Endodermal cell (in vitro differentiated cells): ENCODE measurements at regions not wholly inside any gene's neighbourhood (a gene's known extent, or its start where the extent isn't known, plus 50 kb on each side); places are given as distances from the start of the nearest gene placed in this dataset.
"Not testable (repeated sequence)": the region's sequence is repeated elsewhere in the genome, so short reads cannot be mapped to it uniquely, and the experiment has no call there.

ENCODE experiments used
- DNase-seq: peaks from one replicate; pipeline ENCODE4 v3.0.0-alpha.2; 2017
- H3K27ac ChIP-seq: 2 replicates; pipeline ENCODE4 v1.5.1; 2013; ENCODE audit warnings: mild to moderate bottlenecking, low read depth, low read length, moderate library complexity
- H3K27me3 ChIP-seq: 2 replicates; pipeline ENCODE4 v1.6.1; 2013; ENCODE audit warnings: mild to moderate bottlenecking, low read length, moderate library complexity; ENCODE audit not compliant: insufficient read depth, control insufficient read depth, poor library complexity, severe bottlenecking
- H3K36me3 ChIP-seq: 2 replicates; pipeline ENCODE4 v1.7.0; 2013; ENCODE audit warnings: mild to moderate bottlenecking, low read length, moderate library complexity; ENCODE audit not compliant: control insufficient read depth, insufficient read depth
- H3K4me1 ChIP-seq: one replicate; pipeline ENCODE4 v1.7.0; 2013; ENCODE audit warnings: low read length; ENCODE audit not compliant: control insufficient read depth, insufficient read depth
- H3K4me3 ChIP-seq: 2 replicates; pipeline ENCODE4 v1.5.1; 2013; ENCODE audit warnings: mild to moderate bottlenecking, low read length, moderate library complexity
- H3K9ac ChIP-seq: 2 replicates; pipeline ENCODE4 v1.6.1; 2013; ENCODE audit warnings: mild to moderate bottlenecking, low read length, moderate library complexity; ENCODE audit not compliant: poor library complexity, severe bottlenecking; ENCODE audit errors: extremely low read depth
- H3K9me3 ChIP-seq: 2 replicates; pipeline ENCODE4 v1.6.1; 2013; ENCODE audit warnings: mild to moderate bottlenecking, low read length, moderate library complexity; ENCODE audit not compliant: control insufficient read depth
- H3K27ac Mint-ChIP-seq: 2 replicates; pipeline ENCODE4 v1.8.0; 2020; ENCODE audit warnings: mixed read lengths
- H3K27me3 Mint-ChIP-seq: 2 replicates; pipeline ENCODE4 v1.8.0; 2021; ENCODE audit warnings: mild to moderate bottlenecking, mixed read lengths; ENCODE audit not compliant: insufficient read depth
- H3K36me3 Mint-ChIP-seq: 2 replicates; pipeline ENCODE4 v1.8.0; 2020; ENCODE audit warnings: low read depth, mixed read lengths
- H3K4me1 Mint-ChIP-seq: 2 replicates; pipeline ENCODE4 v1.8.0; 2020; ENCODE audit warnings: mixed read lengths
- H3K4me3 Mint-ChIP-seq: 2 replicates; pipeline ENCODE4 v1.8.0; 2020; ENCODE audit warnings: mild to moderate bottlenecking, moderate library complexity, mixed read lengths
- H3K9me3 Mint-ChIP-seq: 2 replicates; pipeline ENCODE4 v1.8.0; 2020; ENCODE audit warnings: mild to moderate bottlenecking, mixed read lengths
- WGBS, 2 experiments: methylation state at CpG; one replicate each; pipeline versions ENCODE4 v1.1.5 to v1.1.7; 2013; ENCODE audit warnings: missing lambda C conversion rate in 2 of 2, mixed read lengths in 1 of 2; ENCODE audit not compliant: insufficient coverage in 1 of 2, insufficient read length in 1 of 2; 5-methylcytosine and 5-hydroxymethylcytosine counted together

DNA sequence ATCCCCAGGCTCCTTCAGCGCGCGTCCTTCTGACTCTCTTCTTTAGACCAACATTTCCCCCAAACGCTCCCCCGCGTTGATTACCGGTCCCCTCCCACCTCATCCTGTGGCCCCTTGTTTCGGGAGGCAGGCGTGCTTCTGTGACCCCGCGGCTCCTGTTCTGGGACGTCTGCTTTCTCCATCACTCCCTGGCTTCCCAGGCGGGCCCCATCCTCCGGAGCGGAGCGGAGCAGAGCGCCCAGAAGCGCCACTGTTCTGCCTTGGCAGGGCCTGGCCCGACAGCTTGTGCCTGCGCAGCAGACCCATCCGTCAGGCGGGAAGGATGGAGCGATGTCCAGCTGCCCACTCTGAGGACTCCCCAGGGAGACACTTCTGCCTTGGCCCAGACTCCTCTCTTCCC, 1689.8 kb upstream of the DEFB115 start:
- not testable (repeated sequence) for H3K4me1 ChIP-seq, H3K36me3 Mint-ChIP-seq, H3K4me1 Mint-ChIP-seq, H3K9ac ChIP-seq, H3K4me3 Mint-ChIP-seq, H3K27me3 Mint-ChIP-seq, H3K9me3 ChIP-seq, H3K27ac ChIP-seq, H3K27me3 ChIP-seq, H3K4me3 ChIP-seq, H3K36me3 ChIP-seq, H3K27ac Mint-ChIP-seq, DNase-seq
- peaks cover 29% of the 10 kb centered on the region for H3K9me3 Mint-ChIP-seq
- 86 to 100% methylated on average over 1 to 22 of the region's 23 CpGs for WGBS, 2 experiments

DNA sequence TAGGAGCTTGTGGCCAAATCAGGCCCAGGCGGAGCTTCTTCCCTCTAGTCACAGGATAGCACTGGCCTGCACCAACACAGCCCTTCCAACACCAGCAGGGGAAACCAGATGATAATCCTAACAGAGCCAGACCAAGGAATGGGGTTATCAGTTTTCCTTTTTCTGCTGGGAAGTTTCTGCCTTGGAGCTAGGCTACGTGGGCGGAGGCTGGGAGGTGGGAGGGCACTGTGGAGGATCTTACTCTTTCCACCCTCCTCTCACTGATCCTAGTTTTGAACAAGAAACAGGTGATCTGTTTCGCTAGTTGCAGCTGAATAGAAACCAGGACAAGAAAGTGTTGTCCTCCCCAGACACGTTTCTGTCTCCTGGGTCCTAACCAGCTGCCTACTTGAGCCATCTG, 1687.3 kb upstream of the DEFB115 start:
- H3K4me3 ChIP-seq, H3K36me3 ChIP-seq, H3K4me3 Mint-ChIP-seq, H3K9me3 ChIP-seq, H3K27me3 ChIP-seq, H3K36me3 Mint-ChIP-seq, H3K27me3 Mint-ChIP-seq, H3K4me1 ChIP-seq, H3K27ac Mint-ChIP-seq, H3K9ac ChIP-seq, H3K4me1 Mint-ChIP-seq, H3K27ac ChIP-seq, DNase-seq: not testable (repeated sequence)
- H3K9me3 Mint-ChIP-seq = peaks cover 39% of the 10 kb centered on the region
- WGBS, 2 experiments = 80% methylated on average over 1 to 5 of the region's 5 CpGs

DNA sequence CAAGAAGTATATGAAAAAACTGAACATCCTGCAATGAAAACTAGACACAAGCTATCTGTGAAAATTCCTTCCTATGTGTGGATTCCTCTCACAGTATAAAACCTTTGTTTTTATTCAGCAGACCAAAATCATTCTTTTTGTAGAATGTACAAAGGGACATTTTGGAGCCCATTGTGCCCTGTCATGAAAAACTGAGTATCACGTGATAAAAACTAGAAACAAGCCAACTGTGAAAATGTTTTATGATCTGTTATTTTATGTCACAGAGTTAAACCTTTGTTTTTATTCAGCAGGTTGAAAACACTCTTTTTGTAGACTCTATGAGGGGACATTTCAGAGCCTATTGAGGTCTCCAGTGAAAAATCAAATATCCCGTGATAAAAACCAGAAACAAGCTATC, 1667.9 kb upstream of the DEFB115 start:
- peaks cover 24% of the 10 kb centered on the region for H3K9me3 ChIP-seq

DNA sequence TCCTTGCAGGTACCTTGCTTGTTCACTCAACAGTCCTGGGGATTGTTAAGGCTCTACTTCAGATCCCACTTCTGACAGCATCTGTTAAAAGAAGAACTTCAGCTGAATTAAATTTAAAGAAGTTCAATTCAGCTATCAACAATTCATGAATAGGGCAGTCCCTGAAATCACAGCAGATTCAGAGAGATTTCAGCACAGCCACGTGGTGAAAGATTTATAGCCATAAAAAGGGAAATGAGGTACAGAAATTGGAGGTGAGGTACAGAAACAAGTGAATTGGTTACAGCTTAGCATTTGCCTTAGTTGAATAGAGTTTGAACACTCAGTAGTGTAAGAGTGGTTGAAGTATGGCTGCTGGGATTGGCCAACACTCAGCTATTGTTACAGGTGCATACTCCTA, 1653.3 kb upstream of the DEFB115 start:
- peaks cover 20% of the 10 kb centered on the region for H3K9me3 ChIP-seq
- H3K4me3 Mint-ChIP-seq, H3K4me3 ChIP-seq, H3K27ac ChIP-seq, H3K36me3 ChIP-seq, H3K27me3 ChIP-seq, H3K27ac Mint-ChIP-seq, H3K9ac ChIP-seq, H3K4me1 Mint-ChIP-seq, H3K4me1 ChIP-seq, DNase-seq, H3K36me3 Mint-ChIP-seq, H3K27me3 Mint-ChIP-seq: not testable (repeated sequence)
- H3K9me3 Mint-ChIP-seq = peaks cover 76% of the 10 kb centered on the region
- WGBS, 2 experiments = 0 to 8% methylated on average over 1 of the region's 1 CpG

More for the DNA sequence above, 1667.9 kb upstream of the DEFB115 start:
- H3K9me3 Mint-ChIP-seq = peaks cover 47% of the 10 kb centered on the region
- not testable (repeated sequence) for H3K4me3 Mint-ChIP-seq, H3K36me3 ChIP-seq, H3K27me3 ChIP-seq, H3K9ac ChIP-seq, H3K27me3 Mint-ChIP-seq, H3K4me3 ChIP-seq, H3K4me1 Mint-ChIP-seq, H3K36me3 Mint-ChIP-seq, H3K4me1 ChIP-seq, H3K27ac Mint-ChIP-seq, H3K27ac ChIP-seq, DNase-seq
- WGBS, 2 experiments = 79% methylated on average over 2 of the region's 2 CpGs; no CpG with 5 or more reads in 1 of the 2 experiments

GRCh38 chr20:29606171-29606570, 1651.3 kb upstream of the DEFB115 start:
- 45% methylated on average over 1 of the region's 3 CpGs; no CpG with 5 or more reads in 1 of the 2 experiments for WGBS, 2 experiments
- H3K27me3 ChIP-seq, DNase-seq, H3K27ac ChIP-seq, H3K27ac Mint-ChIP-seq, H3K4me3 ChIP-seq, H3K4me3 Mint-ChIP-seq, H3K4me1 ChIP-seq, H3K27me3 Mint-ChIP-seq, H3K9ac ChIP-seq, H3K36me3 Mint-ChIP-seq, H3K4me1 Mint-ChIP-seq, H3K36me3 ChIP-seq: not testable (repeated sequence)
- H3K9me3 Mint-ChIP-seq = peaks cover 71% of the 10 kb centered on the region
- H3K9me3 ChIP-seq = peaks cover 20% of the 10 kb centered on the region

GRCh38 chr20:29629395-29629794, 1628.1 kb upstream of the DEFB115 start:
- WGBS, 2 experiments = no CpG with 5 or more reads among the region's 1 CpG
- not testable (repeated sequence) for H3K4me3 Mint-ChIP-seq, H3K36me3 Mint-ChIP-seq, H3K27me3 Mint-ChIP-seq, H3K4me1 ChIP-seq, H3K9ac ChIP-seq, H3K27me3 ChIP-seq, DNase-seq, H3K27ac ChIP-seq, H3K27ac Mint-ChIP-seq, H3K4me3 ChIP-seq, H3K36me3 ChIP-seq, H3K4me1 Mint-ChIP-seq
- H3K9me3 Mint-ChIP-seq = peaks cover 68% of the 10 kb centered on the region
- peaks cover 26% of the 10 kb centered on the region for H3K9me3 ChIP-seq
